SU-DHL-6 (cell line): ENCODE measurements at regions not wholly inside any gene's neighbourhood (a gene's known extent, or its start where the extent isn't known, plus 50 kb on each side); places are given as distances from the start of the nearest gene placed in this dataset.

ENCODE experiments used
- EZH2phosphoT487 ChIP-seq: fragments of 200-600 bp; sonication (generic), shearing (Covaris generic); conservative IDR thresholded peaks from 2 replicates; pipeline ENCODE4 v1.6.1; 2018; ENCODE audit warnings: mild to moderate bottlenecking, antibody characterized with exemption, low read length, moderate library complexity, mixed read lengths
- TF ChIP-seq, protein P1 (sequence below): fragments of 200-600 bp; sonication (generic); IDR thresholded peaks from one replicate; pipeline ENCODE4 v1.5.1; 2017; ENCODE audit warnings: antibody characterized with exemption, mild to moderate bottlenecking, low read length, moderate library complexity; ENCODE audit not compliant: insufficient read depth, poor library complexity, severe bottlenecking

- TF ChIP-seq, protein P1, sequence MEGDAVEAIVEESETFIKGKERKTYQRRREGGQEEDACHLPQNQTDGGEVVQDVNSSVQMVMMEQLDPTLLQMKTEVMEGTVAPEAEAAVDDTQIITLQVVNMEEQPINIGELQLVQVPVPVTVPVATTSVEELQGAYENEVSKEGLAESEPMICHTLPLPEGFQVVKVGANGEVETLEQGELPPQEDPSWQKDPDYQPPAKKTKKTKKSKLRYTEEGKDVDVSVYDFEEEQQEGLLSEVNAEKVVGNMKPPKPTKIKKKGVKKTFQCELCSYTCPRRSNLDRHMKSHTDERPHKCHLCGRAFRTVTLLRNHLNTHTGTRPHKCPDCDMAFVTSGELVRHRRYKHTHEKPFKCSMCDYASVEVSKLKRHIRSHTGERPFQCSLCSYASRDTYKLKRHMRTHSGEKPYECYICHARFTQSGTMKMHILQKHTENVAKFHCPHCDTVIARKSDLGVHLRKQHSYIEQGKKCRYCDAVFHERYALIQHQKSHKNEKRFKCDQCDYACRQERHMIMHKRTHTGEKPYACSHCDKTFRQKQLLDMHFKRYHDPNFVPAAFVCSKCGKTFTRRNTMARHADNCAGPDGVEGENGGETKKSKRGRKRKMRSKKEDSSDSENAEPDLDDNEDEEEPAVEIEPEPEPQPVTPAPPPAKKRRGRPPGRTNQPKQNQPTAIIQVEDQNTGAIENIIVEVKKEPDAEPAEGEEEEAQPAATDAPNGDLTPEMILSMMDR, result no peak
- TF ChIP-seq EZH2phosphoT487, result no peak
These were observed 159.0 kb upstream of the CTNNB1 start for GRCh38 chr3:41040256-41040655.
